Endothelial cell of umbilical vein (primary cell): ENCODE measurements at regions not wholly inside any gene's neighbourhood (a gene's known extent, or its start where the extent isn't known, plus 50 kb on each side); places are given as distances from the start of the nearest gene placed in this dataset.

Experiments
- BruUV-seq: library from RNA; stranded (reverse); fragments of 400-500 nt; replicated peaks from 2 replicates; lab custom pipeline; 2021; lab: Mats Ljungman, UMichigan
- CTCF ChIA-PET: fragments of 300-600, 350-600 bp; sonication (Branson Sonifier 250); formaldehyde crosslinking; loops from one replicate; lab custom pipeline; 2021; ENCODE audit warnings: antibody characterized with exemption, inconsistent platforms; lab: Charles Lee
- POLR2A ChIA-PET: fragments of 300-600, 350-600 bp; sonication (Branson Sonifier 250); formaldehyde crosslinking; loops from one replicate; lab custom pipeline; 2021; ENCODE audit warnings: antibody characterized with exemption, inconsistent platforms; lab: Charles Lee
- DNase-seq: peaks from one replicate; pipeline ENCODE4 v3.0.0-alpha.2; 2011; ENCODE audit warnings: low read depth, low spot score
- FAIRE-seq: peaks from 2 replicates; lab custom pipeline; 2011; peaks lifted over from hg19 to GRCh38; lab: Jason Lieb, UNC
- H2AFZ ChIP-seq: 2 replicates; pipeline ENCODE4 v1.6.0; 2012; ENCODE audit warnings: low read depth, low read length, control low read depth, inconsistent platforms
- H3K27ac ChIP-seq: 2 replicates; pipeline ENCODE4 v1.5.1; 2011; ENCODE audit warnings: low read depth, mild to moderate bottlenecking, control low read depth, low read length, moderate library complexity; ENCODE audit not compliant: insufficient read depth
- H3K27me3 ChIP-seq, 2 experiments: 2 replicates each; pipeline versions ENCODE4 v1.6.0 to v1.6.1; 2011; ENCODE audit warnings: low read length in 2 of 2, mixed read lengths in 1 of 2; ENCODE audit not compliant: control insufficient read depth in 2 of 2, insufficient read depth in 2 of 2
- H3K36me3 ChIP-seq, 2 experiments: 2 replicates in 1 of 2; 3 replicates in 1 of 2; pipeline ENCODE4 v1.5.1; 2011; ENCODE audit warnings: low read length in 2 of 2, mild to moderate bottlenecking in 1 of 2, moderate library complexity in 1 of 2; ENCODE audit not compliant: control insufficient read depth in 2 of 2, insufficient read depth in 2 of 2; ENCODE audit errors: extremely low read depth in 1 of 2
- H3K4me1 ChIP-seq: 3 replicates; pipeline ENCODE4 v1.5.1; 2011; ENCODE audit warnings: mild to moderate bottlenecking, low read length; ENCODE audit not compliant: control insufficient read depth, insufficient read depth; ENCODE audit errors: extremely low read depth
- H3K4me2 ChIP-seq: 2 replicates; pipeline ENCODE4 v1.6.1; 2011; ENCODE audit warnings: low read length, control low read depth, mixed read lengths; ENCODE audit not compliant: insufficient read depth
- H3K4me3 ChIP-seq, 3 experiments: fragments of 200-600 bp in 1 of 3; sonication (generic), shearing (Covaris generic) in 1 of 3; replicated peaks in 1 of 3; 2 replicates each; pipeline ENCODE4 v1.5.1; 2011 to 2016; ENCODE audit warnings: control low read depth in 3 of 3, low read length in 3 of 3, mild to moderate bottlenecking in 2 of 3, inconsistent platforms in 1 of 3, low read depth in 1 of 3, moderate library complexity in 1 of 3; ENCODE audit not compliant: insufficient read depth in 1 of 3
- H3K79me2 ChIP-seq: 2 replicates; pipeline ENCODE4 v1.6.0; 2012; ENCODE audit warnings: low read length, inconsistent platforms; ENCODE audit not compliant: control insufficient read depth, insufficient read depth
- H3K9ac ChIP-seq: replicated peaks from 2 replicates; pipeline ENCODE3; 2011; ENCODE audit warnings: low read length, control low read depth; ENCODE audit not compliant: insufficient read depth; ENCODE audit errors: extremely low read depth
- H3K9me1 ChIP-seq: replicated peaks from 3 replicates; pipeline ENCODE4 v1.6.0; 2011; ENCODE audit warnings: mild to moderate bottlenecking, low read length; ENCODE audit not compliant: control insufficient read depth, insufficient read depth; ENCODE audit errors: extremely low read depth
- H3K9me3 ChIP-seq: replicated peaks from 2 replicates; pipeline ENCODE4 v1.5.1; 2012; ENCODE audit warnings: low read length, inconsistent platforms; ENCODE audit not compliant: control insufficient read depth, insufficient read depth
- H4K20me1 ChIP-seq: replicated peaks from 2 replicates; pipeline ENCODE3; 2011; ENCODE audit warnings: mild to moderate bottlenecking, low read length; ENCODE audit not compliant: control insufficient read depth, insufficient read depth; ENCODE audit errors: extremely low read depth
- CTCF ChIP-seq, 2 donors: IDR thresholded peaks; 1 replicate in 1 of 2; 2 replicates in 1 of 2; pipeline ENCODE4 v1.5.1; 2011; ENCODE audit warnings: low read length in 2 of 2, mild to moderate bottlenecking in 2 of 2, moderate library complexity in 2 of 2, control low read depth in 1 of 2, inconsistent platforms in 1 of 2, low read depth in 1 of 2; ENCODE audit not compliant: insufficient read depth in 1 of 2; ENCODE audit errors: extremely low read depth in 1 of 2
- EZH2 ChIP-seq: IDR thresholded peaks from 2 replicates; pipeline ENCODE4 v1.6.1; 2012; ENCODE audit warnings: borderline replicate concordance, low read depth, mild to moderate bottlenecking, moderate library complexity, low read length, inconsistent platforms; ENCODE audit not compliant: severe bottlenecking
- FOS ChIP-seq: IDR thresholded peaks from 2 replicates; pipeline ENCODE4 v1.6.1; 2011; ENCODE audit warnings: mild to moderate bottlenecking, low read length, moderate library complexity, borderline replicate concordance; ENCODE audit not compliant: insufficient read depth
- GATA2 ChIP-seq: IDR thresholded peaks from 2 replicates; pipeline ENCODE4 v1.7.0; 2011; ENCODE audit warnings: low read depth, mild to moderate bottlenecking, moderate library complexity, mixed read lengths, low read length; ENCODE audit not compliant: insufficient read length, insufficient read depth
- JUN ChIP-seq: IDR thresholded peaks from 2 replicates; pipeline ENCODE4 v1.6.1; 2011; ENCODE audit warnings: borderline replicate concordance, low read depth; ENCODE audit not compliant: insufficient read length, insufficient read depth
- MAX ChIP-seq: IDR thresholded peaks from 2 replicates; pipeline ENCODE4 v1.6.1; 2011; ENCODE audit not compliant: insufficient read depth, insufficient read length
- MYC ChIP-seq: IDR thresholded peaks from one replicate; pipeline ENCODE4 v1.6.1; 2011; ENCODE audit warnings: mild to moderate bottlenecking, low read depth, low read length
- POLR2A ChIP-seq: IDR thresholded peaks from 2 replicates; pipeline ENCODE4 v1.6.1; 2012; ENCODE audit warnings: low read depth, mild to moderate bottlenecking, control low read depth, low read length
- POLR2AphosphoS5 ChIP-seq: IDR thresholded peaks from 2 replicates; pipeline ENCODE4 v1.6.1; 2012; ENCODE audit warnings: low read depth, mild to moderate bottlenecking, control low read depth, low read length, moderate library complexity; ENCODE audit not compliant: insufficient read depth
- dilution Hi-C: fragments of 300-500 bp; cut with MboI; formaldehyde crosslinking; loops from one replicate; pipeline ENCODE4 v1.15.0; 2019; ENCODE audit warnings: low sequenced_read_pairs; ENCODE audit not compliant: extremely low pct_ligation_motif_present
- intact Hi-C: fragments of 100-400 bp; cut with micrococcal nuclease; formaldehyde crosslinking; loops from one replicate; pipeline ENCODE4 v1.10.0; 2022

- H3K9ac ChIP-seq: no peak overlapping the region
- TF ChIP-seq EZH2 (no peak), FOS (no peak), POLR2A (no peak), POLR2AphosphoS5 (no peak), MYC (no peak), MAX (no peak), GATA2 (no peak), JUN (no peak), CTCF (IDR thresholded peaks at IDR 0.05; ENCODE audit: extremely low read depth in 1 of 2, insufficient read depth in 1 of 2, low read depth in 1 of 2, low read length in 2 of 2) (no peak)
- H3K9me1 ChIP-seq: no peaks in the 10 kb centered on the region
- H3K79me2 ChIP-seq: no peaks in the 10 kb centered on the region
- H3K9me3 ChIP-seq: no peaks in the 10 kb centered on the region
- intact Hi-C loops (no loop called here), dilution Hi-C loops (no loop called here)
- no peaks in the 10 kb centered on the region for H3K4me1 ChIP-seq
- FAIRE-seq (no peak), DNase-seq (no peak)
- ChIA-PET CTCF (interaction anchor here (1.3 kb wide), 1 partner anchor 11 kb away, joined by 3 read pairs; no protein-coding TSS in a partner anchor), POLR2A (no interaction called here)
- no peak overlapping the region for H2AFZ ChIP-seq
- no peaks in the 10 kb centered on the region for H3K27me3 ChIP-seq
- H3K4me3 ChIP-seq: no peak overlapping the region
- H4K20me1 ChIP-seq: no peaks in the 10 kb centered on the region
- no TSS peak for BruUV-seq
- H3K36me3 ChIP-seq: no peaks in the 10 kb centered on the region
- H3K27ac ChIP-seq: no peak overlapping the region
- no peak overlapping the region for H3K4me2 ChIP-seq
These were observed 145.2 kb upstream of the GDF10 start for GRCh38 chr10:47154762-47155161.
